ENCODE measurements at regions not wholly inside any gene's neighbourhood (a gene's known extent, or its start where the extent isn't known, plus 50 kb on each side); places are given as distances from the start of the nearest gene placed in this dataset.

DNA sequence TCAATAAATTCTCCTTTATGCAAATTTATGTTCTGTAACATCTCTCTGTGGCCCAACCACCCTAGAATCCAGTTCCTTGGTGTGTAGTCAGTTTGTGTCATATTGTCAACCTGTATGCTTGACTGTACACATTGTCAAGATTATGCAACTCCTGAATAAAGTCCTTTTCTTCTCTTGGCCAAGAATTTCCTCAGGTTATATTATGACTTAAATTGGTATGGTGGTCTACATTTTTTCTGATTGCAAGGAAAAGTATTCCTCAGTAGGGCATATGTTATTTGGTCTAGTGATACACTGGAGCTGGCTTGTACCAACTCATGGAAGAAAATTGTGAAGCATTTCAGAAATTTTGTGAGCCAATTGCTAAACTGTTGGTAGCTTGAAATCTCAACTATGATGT, 482.8 kb upstream of the CHORDC1 start:
- CTCF ChIA-PET = no interaction called here
- no peaks in the 10 kb centered on the region for H3K4me1 ChIP-seq (ENCODE audit: control insufficient read depth, extremely low read depth, insufficient read depth, low read length)
- no peak overlapping the region for H3K4me2 ChIP-seq (ENCODE audit: insufficient read depth, low read length)
- H3K79me2 ChIP-seq (ENCODE audit: control insufficient read depth, insufficient read depth, low read length) = no peaks in the 10 kb centered on the region
- no peak for FAIRE-seq
- dilution Hi-C loops (cut with MboI; ENCODE audit: extremely low pct_ligation_motif_present, low sequenced_read_pairs) (no loop called here), intact Hi-C loops (cut with micrococcal nuclease) (no loop called here)
- H4K20me1 ChIP-seq (replicated peaks; ENCODE audit: control insufficient read depth, extremely low read depth, insufficient read depth, low read length) = no peaks in the 10 kb centered on the region
- TF ChIP-seq FOS (IDR thresholded peaks at IDR 0.05; ENCODE audit: borderline replicate concordance, insufficient read depth, low read length) = no peak
- no peak for TF ChIP-seq POLR2AphosphoS5 (IDR thresholded peaks at IDR 0.05; ENCODE audit: insufficient read depth, low read depth, low read length)
- no peak for TF ChIP-seq MYC (IDR thresholded peaks at IDR 0.05; ENCODE audit: low read depth, low read length)
- TF ChIP-seq JUN (IDR thresholded peaks at IDR 0.05; ENCODE audit: borderline replicate concordance, insufficient read depth, insufficient read length, low read depth) = no peak
- no peak for TF ChIP-seq POLR2A (IDR thresholded peaks at IDR 0.05; ENCODE audit: low read depth, low read length)
- TF ChIP-seq, protein P1, sequence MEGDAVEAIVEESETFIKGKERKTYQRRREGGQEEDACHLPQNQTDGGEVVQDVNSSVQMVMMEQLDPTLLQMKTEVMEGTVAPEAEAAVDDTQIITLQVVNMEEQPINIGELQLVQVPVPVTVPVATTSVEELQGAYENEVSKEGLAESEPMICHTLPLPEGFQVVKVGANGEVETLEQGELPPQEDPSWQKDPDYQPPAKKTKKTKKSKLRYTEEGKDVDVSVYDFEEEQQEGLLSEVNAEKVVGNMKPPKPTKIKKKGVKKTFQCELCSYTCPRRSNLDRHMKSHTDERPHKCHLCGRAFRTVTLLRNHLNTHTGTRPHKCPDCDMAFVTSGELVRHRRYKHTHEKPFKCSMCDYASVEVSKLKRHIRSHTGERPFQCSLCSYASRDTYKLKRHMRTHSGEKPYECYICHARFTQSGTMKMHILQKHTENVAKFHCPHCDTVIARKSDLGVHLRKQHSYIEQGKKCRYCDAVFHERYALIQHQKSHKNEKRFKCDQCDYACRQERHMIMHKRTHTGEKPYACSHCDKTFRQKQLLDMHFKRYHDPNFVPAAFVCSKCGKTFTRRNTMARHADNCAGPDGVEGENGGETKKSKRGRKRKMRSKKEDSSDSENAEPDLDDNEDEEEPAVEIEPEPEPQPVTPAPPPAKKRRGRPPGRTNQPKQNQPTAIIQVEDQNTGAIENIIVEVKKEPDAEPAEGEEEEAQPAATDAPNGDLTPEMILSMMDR (IDR thresholded peaks at IDR 0.05; ENCODE audit: extremely low read depth in 1 of 2, insufficient read depth in 1 of 2, low read depth in 1 of 2, low read length in 2 of 2) = no peak
- TF ChIP-seq EZH2 (IDR thresholded peaks at IDR 0.05; ENCODE audit: borderline replicate concordance, low read depth, low read length, severe bottlenecking) = no peak
- TF ChIP-seq GATA2 (IDR thresholded peaks at IDR 0.05; ENCODE audit: insufficient read depth, insufficient read length, low read depth, low read length) = no peak
- TF ChIP-seq, protein P2, sequence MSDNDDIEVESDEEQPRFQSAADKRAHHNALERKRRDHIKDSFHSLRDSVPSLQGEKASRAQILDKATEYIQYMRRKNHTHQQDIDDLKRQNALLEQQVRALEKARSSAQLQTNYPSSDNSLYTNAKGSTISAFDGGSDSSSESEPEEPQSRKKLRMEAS (IDR thresholded peaks at IDR 0.05; ENCODE audit: insufficient read depth, insufficient read length) = no peak
- no peak overlapping the region for H3K27ac ChIP-seq (ENCODE audit: insufficient read depth, low read depth, low read length)
- no peak for DNase-seq (ENCODE audit: low read depth, low spot score)
- H3K27me3 ChIP-seq (ENCODE audit: control insufficient read depth in 2 of 2, insufficient read depth in 2 of 2, low read length in 2 of 2) = no peaks in the 10 kb centered on the region
- POLR2A ChIA-PET = no interaction called here
- H3K9me1 ChIP-seq (replicated peaks; ENCODE audit: control insufficient read depth, extremely low read depth, insufficient read depth, low read length) = no peaks in the 10 kb centered on the region
- H3K36me3 ChIP-seq (ENCODE audit: control insufficient read depth in 2 of 2, extremely low read depth in 1 of 2, insufficient read depth in 2 of 2, low read length in 2 of 2) = no peaks in the 10 kb centered on the region
- BruUV-seq (replicated peaks) = no TSS peak
- no peak overlapping the region for H2AFZ ChIP-seq (ENCODE audit: low read depth, low read length)
- no peak overlapping the region for H3K4me3 ChIP-seq (replicated peaks in 1 of 3; ENCODE audit: insufficient read depth in 1 of 3, low read depth in 1 of 3, low read length in 3 of 3)
- no peaks in the 10 kb centered on the region for H3K9me3 ChIP-seq (replicated peaks; ENCODE audit: control insufficient read depth, insufficient read depth, low read length)
- no peak overlapping the region for H3K9ac ChIP-seq (replicated peaks; ENCODE audit: extremely low read depth, insufficient read depth, low read length)

Measured in endothelial cell of umbilical vein (primary cell).